ENCODE measurements at regions not wholly inside any gene's neighbourhood (a gene's known extent, or its start where the extent isn't known, plus 50 kb on each side); places are given as distances from the start of the nearest gene placed in this dataset.

DNA sequence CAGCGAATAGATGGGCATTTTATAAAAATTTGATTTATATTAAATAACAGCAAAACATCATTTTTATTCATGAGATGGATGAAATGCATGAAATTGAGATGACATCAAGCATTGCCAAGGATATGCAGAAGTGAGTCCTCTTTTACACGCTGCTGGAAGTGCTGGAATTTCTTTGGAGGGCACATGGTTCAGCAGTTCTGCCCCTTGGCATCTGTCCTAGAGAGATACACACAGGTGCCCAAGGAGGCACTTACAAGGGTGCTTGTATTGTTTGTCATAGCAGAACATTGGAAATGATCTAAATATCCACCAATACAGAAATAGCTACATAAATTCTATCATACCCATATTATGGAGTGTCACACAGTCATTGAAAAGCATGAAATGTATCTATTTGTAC is 441.1 kb upstream of the TMPO start:
- TF ChIP-seq CTCF (conservative IDR thresholded peaks at IDR 0.05; ENCODE audit: low read length) (no peak), EZH2phosphoT487 (IDR thresholded peaks at IDR 0.05; ENCODE audit: borderline replicate concordance, low read depth, low read length) (no peak)
